Gastroesophageal sphincter (tissue), 3 donors: ENCODE measurements at regions not wholly inside any gene's neighbourhood (a gene's known extent, or its start where the extent isn't known, plus 50 kb on each side); places are given as distances from the start of the nearest gene placed in this dataset.

Experiments used
- CTCF ChIP-seq, 4 experiments: fragments of 200-600 bp in 2 of 4; fragments of 450-650 bp in 2 of 4; sonication (generic) in 1 of 4; IDR thresholded peaks; one replicate each; pipeline ENCODE4 v1.5.1; 2017 to 2019; ENCODE audit warnings: antibody characterized with exemption in 4 of 4, mild to moderate bottlenecking in 2 of 4, moderate library complexity in 2 of 4
- EP300 ChIP-seq: sonication (generic); formaldehyde crosslinking; IDR thresholded peaks from one replicate; pipeline ENCODE4 v1.6.1; 2017; ENCODE audit warnings: antibody characterized with exemption, mild to moderate bottlenecking
- POLR2A ChIP-seq, 2 donors: fragments of 450-650 bp; IDR thresholded peaks; one replicate each; pipeline ENCODE4 v1.6.1; 2017; ENCODE audit warnings: antibody characterized with exemption in 2 of 2, mild to moderate bottlenecking in 2 of 2, moderate library complexity in 1 of 2

- TF ChIP-seq EP300 (no peak), POLR2A (IDR thresholded peaks at IDR 0.05) (no peak), CTCF (IDR thresholded peaks at IDR 0.05) (no peak)
These were observed 122.5 kb upstream of the TRPM3 start for GRCh38 chr9:71243951-71244350.
